ENCODE measurements at regions not wholly inside any gene's neighbourhood (a gene's known extent, or its start where the extent isn't known, plus 50 kb on each side); places are given as distances from the start of the nearest gene placed in this dataset.

GRCh38 chr6:145012039-145012662, 723.2 kb downstream of the EPM2A start:
- H3K9me3 ChIP-seq, result no peaks in the 10 kb centered on the region
- H3K4me1 ChIP-seq, result no peaks in the 10 kb centered on the region
- intact Hi-C loops (cut with DNase I), result no loop called here
- no peak overlapping the region for H3K27ac ChIP-seq
- DNase-seq (ENCODE audit: extremely low spot score in 2 of 2), result no peak
- no peaks in the 10 kb centered on the region for H3K36me3 ChIP-seq
- no peak overlapping the region for H3K4me3 ChIP-seq
- TF ChIP-seq CTCF (IDR thresholded peaks at IDR 0.05), result no peak
- TF ChIP-seq POLR2A (IDR thresholded peaks at IDR 0.05), result no peak
- TF ChIP-seq POLR2AphosphoS5 (IDR thresholded peaks at IDR 0.05; ENCODE audit: insufficient read depth in 1 of 2, low read depth in 1 of 2), result no peak
- H3K27me3 ChIP-seq, result no peaks in the 10 kb centered on the region

- TF ChIP-seq POLR2A (IDR thresholded peaks at IDR 0.05) (no peak), CTCF (IDR thresholded peaks at IDR 0.05) (no peak), POLR2AphosphoS5 (IDR thresholded peaks at IDR 0.05; ENCODE audit: insufficient read depth in 1 of 2, low read depth in 1 of 2) (no peak)
- no peak for DNase-seq (ENCODE audit: extremely low spot score in 2 of 2)
- intact Hi-C loops (cut with DNase I), result no loop called here
Measured at GRCh38 chr6:145015739-145016558, 719.4 kb downstream of the EPM2A start.

GRCh38 chr6:145017051-145017450, 718.3 kb downstream of the EPM2A start:
- no peak for DNase-seq (ENCODE audit: extremely low spot score in 2 of 2)
- Histone ChIP-seq H3K36me3 (no peaks in the 10 kb centered on the region), H3K4me1 (no peaks in the 10 kb centered on the region), H3K9me3 (no peaks in the 10 kb centered on the region), H3K27ac (no peak overlapping the region), H3K4me3 (no peak overlapping the region), H3K27me3 (no peaks in the 10 kb centered on the region)
- TF ChIP-seq POLR2AphosphoS5 (IDR thresholded peaks at IDR 0.05; ENCODE audit: insufficient read depth in 1 of 2, low read depth in 1 of 2), result no peak
- TF ChIP-seq POLR2A (IDR thresholded peaks at IDR 0.05), result no peak
- TF ChIP-seq CTCF (IDR thresholded peaks at IDR 0.05), result no peak
- intact Hi-C loops (cut with DNase I), result no loop called here

More at GRCh38 chr6:145015739-145016558, 719.4 kb downstream of the EPM2A start:
- Histone ChIP-seq H3K4me1 (no peaks in the 10 kb centered on the region), H3K36me3 (no peaks in the 10 kb centered on the region), H3K27ac (no peak overlapping the region), H3K4me3 (no peak overlapping the region), H3K9me3 (no peaks in the 10 kb centered on the region), H3K27me3 (no peaks in the 10 kb centered on the region)

GRCh38 chr6:145017516-145017915, 717.8 kb downstream of the EPM2A start:
- intact Hi-C loops (cut with DNase I), result no loop called here
- no peak for DNase-seq (ENCODE audit: extremely low spot score in 2 of 2)
- Histone ChIP-seq H3K4me3 (no peak overlapping the region), H3K27ac (no peak overlapping the region), H3K27me3 (no peaks in the 10 kb centered on the region), H3K36me3 (no peaks in the 10 kb centered on the region), H3K4me1 (no peaks in the 10 kb centered on the region), H3K9me3 (no peaks in the 10 kb centered on the region)
- TF ChIP-seq POLR2AphosphoS5 (IDR thresholded peaks at IDR 0.05; ENCODE audit: insufficient read depth in 1 of 2, low read depth in 1 of 2) (no peak), CTCF (IDR thresholded peaks at IDR 0.05) (no peak), POLR2A (IDR thresholded peaks at IDR 0.05) (no peak)

- intact Hi-C loops (cut with DNase I), result no loop called here
- no peak for DNase-seq (ENCODE audit: extremely low spot score in 2 of 2)
- TF ChIP-seq POLR2A (IDR thresholded peaks at IDR 0.05), result no peak
- TF ChIP-seq CTCF (IDR thresholded peaks at IDR 0.05), result no peak
- TF ChIP-seq POLR2AphosphoS5 (IDR thresholded peaks at IDR 0.05; ENCODE audit: insufficient read depth in 1 of 2, low read depth in 1 of 2), result no peak
- H3K27ac ChIP-seq, result no peak overlapping the region
- H3K4me3 ChIP-seq, result no peak overlapping the region
- H3K27me3 ChIP-seq, result no peaks in the 10 kb centered on the region
- H3K4me1 ChIP-seq, result no peaks in the 10 kb centered on the region
- H3K36me3 ChIP-seq, result no peaks in the 10 kb centered on the region
- no peaks in the 10 kb centered on the region for H3K9me3 ChIP-seq
Measured at GRCh38 chr6:145018027-145018426, 717.3 kb downstream of the EPM2A start.

Measured in vagina (tissue), 2 donors.